Fibroblast of the conjunctiva (primary cell): ENCODE measurements at regions not wholly inside any gene's neighbourhood (a gene's known extent, or its start where the extent isn't known, plus 50 kb on each side); places are given as distances from the start of the nearest gene placed in this dataset.
"Not testable (repeated sequence)": the region's sequence is repeated elsewhere in the genome, so short reads cannot be mapped to it uniquely, and the experiment has no call there.

Experiments used
- DNase-seq: peaks from one replicate; pipeline ENCODE4 v3.0.0-alpha.2; 2010; ENCODE audit warnings: low read depth

GRCh38 chr2:216992056-216992675, 132.3 kb upstream of the TNP1 start:
- DNase-seq: no peak

DNA sequence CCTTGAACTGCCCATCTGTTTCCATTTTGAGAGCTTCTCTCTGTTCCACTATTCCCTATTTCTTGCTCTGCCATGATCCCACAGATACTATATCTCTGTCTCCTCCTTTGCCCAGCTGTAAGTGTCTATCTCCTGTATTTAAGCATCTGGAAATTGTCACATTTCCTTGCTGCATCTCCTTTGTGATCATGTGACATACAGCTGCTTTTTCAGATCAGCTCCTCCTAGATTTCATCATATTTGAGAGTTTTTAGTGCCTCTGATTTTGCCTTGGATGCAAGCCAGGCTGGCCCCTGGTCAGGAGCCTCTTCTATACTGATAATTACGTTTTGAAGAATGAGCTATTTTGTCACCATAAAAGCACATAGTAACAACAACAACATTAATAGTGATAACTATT, 131.7 kb upstream of the TNP1 start:
- DNase-seq: peak; percentile 22

DNA sequence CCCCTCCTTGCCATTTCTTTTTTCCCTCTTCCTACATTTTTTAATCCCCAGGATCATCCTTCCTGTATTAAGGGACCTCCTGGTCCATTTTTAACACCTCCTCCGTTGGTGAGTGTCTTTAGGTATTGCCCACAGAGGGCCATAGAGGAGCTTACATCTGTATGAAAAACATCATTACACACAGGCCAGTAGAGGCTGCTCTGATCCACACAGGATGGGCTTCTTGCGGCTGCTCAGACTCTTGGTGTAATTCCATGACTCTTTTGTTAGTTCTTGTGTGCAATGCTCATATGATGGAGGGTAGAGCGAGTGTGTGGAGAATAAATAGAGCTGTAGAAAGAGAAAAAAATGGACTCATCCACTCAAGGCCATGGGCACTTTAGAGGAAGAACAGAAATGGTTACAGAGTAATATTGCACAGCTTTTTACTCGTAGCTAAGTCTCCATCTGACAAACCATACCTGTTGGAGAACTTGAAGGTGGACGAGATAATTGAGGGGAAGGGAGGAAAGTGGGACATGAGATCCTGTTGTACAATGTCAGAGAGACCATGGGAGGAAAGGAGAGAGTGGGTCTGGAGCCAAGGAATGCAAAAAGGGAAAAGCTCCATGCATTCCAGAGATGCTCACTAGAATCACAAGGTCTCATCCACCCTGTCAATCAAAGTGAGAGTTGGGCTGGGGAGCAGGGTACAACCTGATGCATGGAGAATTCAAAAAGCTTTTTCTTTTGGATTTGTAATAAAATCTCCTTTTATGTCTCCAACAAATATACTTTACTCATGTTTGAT, 129.7 kb upstream of the TNP1 start:
- DNase-seq: peak; percentile 4

DNA sequence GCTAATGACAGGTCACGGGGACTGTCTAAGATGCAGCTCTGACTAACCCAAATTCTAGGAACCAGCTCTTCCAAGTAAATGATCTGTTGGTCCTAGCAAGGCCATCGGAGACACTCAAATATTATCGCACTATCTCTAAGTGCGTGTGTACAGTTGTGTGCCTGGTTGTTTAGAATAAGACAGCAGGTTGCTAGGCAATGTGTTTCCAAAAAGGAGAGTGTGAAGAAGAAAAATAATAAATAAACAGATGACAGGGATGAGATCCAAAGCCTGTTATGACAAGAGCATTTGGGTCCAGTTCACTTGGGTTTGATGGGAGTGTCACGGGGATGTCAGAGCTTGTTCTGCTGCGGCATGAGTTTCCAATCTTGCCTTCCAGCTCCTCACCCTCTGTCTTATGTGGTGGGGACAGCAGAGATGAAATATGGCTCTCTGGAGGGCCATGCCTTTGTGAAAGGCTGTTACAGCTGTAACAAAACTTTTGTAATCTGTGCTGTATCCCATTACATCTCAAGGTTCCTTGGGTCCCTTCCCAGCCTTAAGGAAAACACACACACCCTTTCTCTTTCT, 127.5 kb upstream of the TNP1 start:
- DNase-seq: no peak

GRCh38 chr2:216985658-216986141, 125.8 kb upstream of the TNP1 start:
- no peak for DNase-seq

DNA sequence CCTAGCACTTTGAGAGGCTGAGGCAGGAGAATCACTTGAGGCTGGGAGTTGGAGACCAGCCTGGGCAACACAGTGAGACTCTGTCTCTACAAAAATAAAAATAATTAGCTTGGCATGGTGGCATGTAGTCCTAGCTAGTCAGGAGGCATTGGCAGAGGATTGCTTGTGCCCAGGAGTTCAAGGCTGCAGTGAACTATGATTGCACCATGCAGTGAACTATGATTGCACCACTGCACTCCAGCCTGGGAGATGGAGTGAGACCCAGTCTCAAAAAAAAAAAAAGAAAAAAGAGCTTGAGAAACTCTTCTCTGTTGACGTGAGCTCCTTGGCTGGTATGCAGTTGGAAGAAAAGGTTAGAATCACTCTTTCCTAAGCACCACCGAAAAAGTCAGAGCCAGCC, 125.1 kb upstream of the TNP1 start:
- DNase-seq: no peak

GRCh38 chr2:216981951-216982350, 122.1 kb upstream of the TNP1 start:
- not testable (repeated sequence) for DNase-seq

- DNase-seq: not testable (repeated sequence)
Measured at GRCh38 chr2:216980510-216980909, 120.6 kb upstream of the TNP1 start.

- no peak for DNase-seq
Measured at GRCh38 chr2:216974321-216975302, 114.7 kb upstream of the TNP1 start.

GRCh38 chr2:216971593-216971992, 111.7 kb upstream of the TNP1 start:
- DNase-seq: no peak

GRCh38 chr2:216970359-216970915, 110.6 kb upstream of the TNP1 start:
- DNase-seq: no peak

DNA sequence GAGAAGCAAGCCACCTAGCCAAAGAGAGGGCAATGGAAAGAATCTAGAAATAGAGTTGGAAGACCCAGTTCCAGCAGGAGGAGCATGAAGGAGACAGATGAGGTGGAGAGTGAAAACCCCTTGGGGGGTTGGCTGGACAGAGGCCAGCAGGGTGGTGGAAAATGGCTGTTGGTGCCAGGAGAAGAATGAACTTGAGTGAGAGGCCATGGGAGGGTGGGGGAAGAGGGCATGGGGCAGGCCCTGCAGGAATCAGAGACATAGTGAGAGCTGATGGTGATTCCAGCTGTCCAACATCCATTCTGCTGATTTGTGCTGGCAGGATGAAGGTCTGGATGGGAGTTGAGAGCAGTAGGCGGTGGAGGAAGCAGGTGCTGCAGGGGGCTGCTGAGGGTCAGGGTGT, 108.0 kb upstream of the TNP1 start:
- DNase-seq: no peak

DNA sequence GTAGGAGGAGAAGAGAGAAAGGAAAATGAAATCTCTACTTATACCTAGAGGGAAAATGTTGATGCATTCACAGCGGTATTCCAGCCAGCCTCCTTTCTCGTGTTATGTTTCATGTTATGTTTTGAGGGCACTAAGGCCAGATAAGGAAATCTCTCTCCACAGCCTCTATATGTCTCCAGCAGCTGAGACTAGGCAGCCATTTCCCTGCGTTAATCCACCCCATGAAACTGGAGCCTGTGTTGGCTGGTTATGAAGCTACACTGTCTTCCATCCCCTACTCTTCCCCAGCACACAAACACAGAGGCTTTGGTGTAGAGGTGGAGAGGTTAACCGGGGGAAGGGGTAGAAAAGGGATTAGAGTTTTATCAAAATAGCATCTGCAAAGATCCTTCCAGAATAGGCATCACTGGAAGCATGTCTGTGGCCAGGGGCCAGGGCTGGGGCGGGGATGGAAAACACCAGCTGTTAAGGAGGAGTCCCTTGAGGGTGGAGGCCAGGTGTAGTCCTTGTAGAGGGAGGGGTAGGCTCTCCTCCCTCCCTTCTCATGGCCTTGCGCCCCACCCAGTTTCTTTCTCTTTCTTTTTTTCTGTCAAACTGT, 100.9 kb upstream of the TNP1 start:
- no peak for DNase-seq

DNA sequence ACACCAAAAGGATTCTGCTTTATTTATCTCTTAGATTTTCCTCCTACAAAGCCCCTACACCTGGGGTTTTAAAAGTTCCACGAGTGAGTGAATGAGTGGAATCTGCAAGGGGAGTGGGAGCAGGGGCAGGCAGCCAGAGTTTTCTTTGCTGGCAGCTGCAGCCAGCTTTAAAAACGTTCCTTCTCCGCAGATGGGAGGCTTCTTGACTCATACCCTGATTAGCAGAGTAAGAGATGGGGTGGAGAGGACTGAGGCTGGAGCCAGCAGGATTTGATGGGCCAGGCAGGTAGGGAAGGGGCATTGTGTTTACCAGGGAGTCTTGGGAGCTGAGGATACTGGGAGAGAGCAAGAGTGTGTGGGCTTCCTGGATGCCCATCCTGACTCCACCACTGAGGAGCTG, 99.6 kb upstream of the TNP1 start:
- no peak for DNase-seq

DNA sequence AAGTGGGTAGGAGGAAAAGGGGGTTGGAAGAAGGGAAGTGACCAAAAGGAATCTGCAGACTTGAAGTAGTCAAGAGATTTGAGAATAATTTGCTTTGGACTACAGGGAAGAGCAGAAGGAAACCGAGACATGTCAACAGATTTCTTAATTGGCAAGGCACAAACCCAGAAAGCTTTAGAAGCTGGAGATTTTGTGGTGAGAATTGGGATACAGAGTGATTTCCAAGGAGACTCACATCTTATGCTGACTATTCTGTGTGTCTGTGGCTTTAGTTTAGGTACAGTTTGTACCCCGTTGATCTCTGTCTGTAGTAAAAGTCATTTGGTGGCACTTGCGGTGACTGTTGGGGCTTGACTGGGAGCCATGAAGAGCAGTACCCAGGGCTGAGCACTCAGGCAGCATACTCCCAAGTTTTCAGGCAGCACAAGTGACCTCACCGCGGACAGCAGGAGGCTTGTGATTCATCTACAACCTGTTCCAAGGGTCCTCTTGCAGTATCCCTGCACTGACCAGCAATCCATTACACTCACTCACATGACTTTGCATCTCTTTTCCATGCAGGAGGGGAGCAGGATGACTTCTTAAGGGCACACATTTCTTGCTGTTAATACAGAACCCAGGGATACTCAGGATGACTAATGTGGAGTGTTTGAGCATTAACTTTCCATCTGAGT, 97.1 kb upstream of the TNP1 start:
- no peak for DNase-seq

DNA sequence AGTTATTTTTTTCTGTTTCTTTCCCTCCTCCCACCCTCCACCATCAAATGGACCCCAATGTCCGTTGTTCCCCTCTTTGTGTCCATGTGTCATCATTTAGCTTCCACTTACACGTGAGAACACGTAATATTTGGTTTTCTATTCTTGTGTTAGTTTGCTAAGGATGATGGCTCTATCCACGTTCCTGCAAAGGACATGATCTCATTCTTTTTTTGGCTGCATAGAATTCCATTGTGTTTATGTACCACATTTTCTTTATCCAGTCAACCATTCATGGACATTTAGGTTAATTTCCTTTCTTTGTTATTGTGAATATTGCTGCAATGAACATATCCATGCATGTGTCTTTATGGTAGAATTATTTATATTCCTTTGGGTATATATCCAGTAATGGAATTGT, 91.3 kb upstream of the TNP1 start:
- no peak for DNase-seq

- no peak for DNase-seq
Measured at GRCh38 chr2:216950547-216950946, 90.7 kb upstream of the TNP1 start.

DNA sequence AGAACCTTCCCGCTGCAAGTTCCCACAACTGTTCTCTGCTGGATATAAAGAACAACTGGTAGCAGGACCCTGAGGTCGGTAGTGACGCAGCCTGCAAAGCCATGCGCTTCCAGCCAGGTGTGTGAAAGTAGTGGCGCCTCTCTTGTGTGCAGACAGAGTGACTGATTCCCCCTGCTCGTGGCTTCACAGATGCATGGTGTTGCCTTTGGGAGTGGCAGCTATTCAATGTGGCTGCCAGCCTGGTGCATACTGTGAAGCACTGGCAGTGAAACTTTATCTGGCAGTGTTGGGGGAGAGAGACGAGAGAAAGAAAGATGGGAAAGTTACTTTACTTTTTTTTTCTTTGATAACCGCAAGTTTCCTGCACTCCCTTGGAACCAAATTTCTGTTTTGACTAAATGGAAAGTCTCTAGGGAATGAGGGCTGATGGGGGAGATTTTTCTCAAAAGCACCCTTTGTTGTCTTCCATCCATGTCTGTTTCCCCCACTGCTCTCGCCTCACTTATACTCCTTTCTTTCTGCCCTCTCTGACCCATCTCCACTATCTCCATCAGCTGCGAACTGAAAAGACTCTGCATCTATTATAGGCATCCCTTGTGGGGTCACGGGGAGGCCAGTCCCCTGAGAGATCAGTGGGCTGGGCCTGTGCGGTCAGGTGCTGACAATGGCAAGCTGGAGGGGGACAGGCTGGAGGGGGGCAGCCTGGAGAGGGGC, 90.0 kb upstream of the TNP1 start:
- no peak for DNase-seq

- DNase-seq: no peak
Measured at GRCh38 chr2:216947055-216947454, 87.2 kb upstream of the TNP1 start.

DNA sequence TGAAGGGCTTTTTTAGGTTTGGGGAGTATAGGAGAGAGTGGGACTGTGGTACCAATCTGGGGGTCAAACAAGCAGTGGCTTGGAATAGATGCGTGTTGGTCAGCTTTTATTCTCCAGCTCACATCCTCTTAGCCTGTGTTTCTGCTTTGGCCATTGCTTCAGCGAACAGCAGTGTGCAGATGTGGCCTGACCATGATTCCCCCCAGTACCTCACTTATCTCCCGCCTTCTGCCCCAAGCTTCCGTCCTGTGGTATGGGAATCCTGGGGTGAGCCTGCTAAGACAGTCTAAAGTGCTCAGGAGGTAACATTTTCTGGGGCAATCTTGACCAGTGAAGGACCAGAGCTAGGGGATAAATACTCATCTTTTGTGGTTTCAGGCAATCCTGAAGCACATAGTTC, 84.9 kb upstream of the TNP1 start:
- DNase-seq: no peak
